ENCODE measurements at regions not wholly inside any gene's neighbourhood (a gene's known extent, or its start where the extent isn't known, plus 50 kb on each side); places are given as distances from the start of the nearest gene placed in this dataset.

DNA sequence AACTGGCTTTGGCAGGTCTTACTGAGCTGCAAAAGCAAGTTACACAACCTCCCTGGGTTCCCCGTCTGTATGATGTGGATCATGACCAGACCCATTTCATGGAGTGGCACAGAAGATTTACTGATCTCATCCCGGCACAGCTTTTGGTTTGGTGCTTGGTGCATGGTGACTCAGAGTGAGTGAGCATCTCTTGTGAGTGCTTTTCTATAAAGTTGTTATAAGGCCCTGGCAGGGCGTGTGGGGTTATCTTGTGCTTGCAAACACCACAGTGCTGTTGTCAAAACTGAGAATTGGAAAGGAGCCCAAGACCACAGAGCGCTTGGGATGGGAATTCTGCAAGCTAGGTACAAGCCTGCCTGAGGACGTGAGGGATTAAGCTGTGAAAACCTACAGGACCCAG lies 425.2 kb downstream of the GADD45G start:
- Histone ChIP-seq H3K4me1 (no peaks in the 10 kb centered on the region), H3K4me3 (ENCODE audit: low read depth, low read length) (no peak overlapping the region), H3K27me3 (no peaks in the 10 kb centered on the region), H3K9me3 (no peaks in the 10 kb centered on the region), H3K36me3 (no peaks in the 10 kb centered on the region)
- DNase-seq: no peak
- TF ChIP-seq, protein P1, sequence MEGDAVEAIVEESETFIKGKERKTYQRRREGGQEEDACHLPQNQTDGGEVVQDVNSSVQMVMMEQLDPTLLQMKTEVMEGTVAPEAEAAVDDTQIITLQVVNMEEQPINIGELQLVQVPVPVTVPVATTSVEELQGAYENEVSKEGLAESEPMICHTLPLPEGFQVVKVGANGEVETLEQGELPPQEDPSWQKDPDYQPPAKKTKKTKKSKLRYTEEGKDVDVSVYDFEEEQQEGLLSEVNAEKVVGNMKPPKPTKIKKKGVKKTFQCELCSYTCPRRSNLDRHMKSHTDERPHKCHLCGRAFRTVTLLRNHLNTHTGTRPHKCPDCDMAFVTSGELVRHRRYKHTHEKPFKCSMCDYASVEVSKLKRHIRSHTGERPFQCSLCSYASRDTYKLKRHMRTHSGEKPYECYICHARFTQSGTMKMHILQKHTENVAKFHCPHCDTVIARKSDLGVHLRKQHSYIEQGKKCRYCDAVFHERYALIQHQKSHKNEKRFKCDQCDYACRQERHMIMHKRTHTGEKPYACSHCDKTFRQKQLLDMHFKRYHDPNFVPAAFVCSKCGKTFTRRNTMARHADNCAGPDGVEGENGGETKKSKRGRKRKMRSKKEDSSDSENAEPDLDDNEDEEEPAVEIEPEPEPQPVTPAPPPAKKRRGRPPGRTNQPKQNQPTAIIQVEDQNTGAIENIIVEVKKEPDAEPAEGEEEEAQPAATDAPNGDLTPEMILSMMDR (IDR thresholded peaks at IDR 0.05; ENCODE audit: low read depth, low read length): no peak

DNA sequence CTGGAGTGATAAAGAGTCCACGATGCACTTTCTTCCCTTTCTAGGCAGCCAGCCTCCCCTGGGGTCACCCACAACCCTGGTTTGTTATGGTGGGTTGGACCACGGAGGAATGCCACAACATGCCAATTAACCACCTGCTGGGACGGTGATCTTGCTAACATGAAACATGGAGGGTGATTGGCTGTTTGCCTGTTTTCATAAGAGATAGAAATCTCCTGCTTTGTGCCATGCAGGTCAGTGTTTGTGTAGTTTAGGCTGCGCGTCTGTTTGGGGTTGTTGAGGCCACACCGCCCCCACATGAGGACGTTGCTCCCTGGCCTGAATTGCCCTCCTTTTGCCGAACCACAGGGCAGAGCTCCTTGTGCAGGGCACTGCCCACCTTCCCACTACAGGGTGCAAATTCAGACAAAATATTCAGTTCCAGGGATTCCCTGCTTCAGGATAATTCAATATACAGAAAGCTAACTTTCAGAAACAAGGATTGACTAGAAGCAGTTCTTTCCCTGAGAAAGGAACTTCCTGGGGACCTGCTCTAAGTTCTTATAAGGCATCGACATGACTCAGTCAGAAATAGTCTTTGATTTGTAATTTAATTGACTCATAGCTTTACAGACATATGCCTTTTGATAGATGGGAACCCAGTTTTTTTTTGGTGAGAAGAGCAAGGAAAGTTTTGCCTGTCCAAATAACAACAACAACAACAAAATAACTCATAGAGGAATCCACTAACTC lies 427.6 kb downstream of the GADD45G start:
- DNase-seq: no peak
- TF ChIP-seq, protein P1 (IDR thresholded peaks at IDR 0.05; ENCODE audit: low read depth, low read length): no peak
- no peaks in the 10 kb centered on the region for H3K9me3 ChIP-seq
- H3K36me3 ChIP-seq: no peaks in the 10 kb centered on the region
- H3K4me3 ChIP-seq (ENCODE audit: low read depth, low read length): no peak overlapping the region
- H3K27me3 ChIP-seq: no peaks in the 10 kb centered on the region
- H3K4me1 ChIP-seq: no peaks in the 10 kb centered on the region

DNA sequence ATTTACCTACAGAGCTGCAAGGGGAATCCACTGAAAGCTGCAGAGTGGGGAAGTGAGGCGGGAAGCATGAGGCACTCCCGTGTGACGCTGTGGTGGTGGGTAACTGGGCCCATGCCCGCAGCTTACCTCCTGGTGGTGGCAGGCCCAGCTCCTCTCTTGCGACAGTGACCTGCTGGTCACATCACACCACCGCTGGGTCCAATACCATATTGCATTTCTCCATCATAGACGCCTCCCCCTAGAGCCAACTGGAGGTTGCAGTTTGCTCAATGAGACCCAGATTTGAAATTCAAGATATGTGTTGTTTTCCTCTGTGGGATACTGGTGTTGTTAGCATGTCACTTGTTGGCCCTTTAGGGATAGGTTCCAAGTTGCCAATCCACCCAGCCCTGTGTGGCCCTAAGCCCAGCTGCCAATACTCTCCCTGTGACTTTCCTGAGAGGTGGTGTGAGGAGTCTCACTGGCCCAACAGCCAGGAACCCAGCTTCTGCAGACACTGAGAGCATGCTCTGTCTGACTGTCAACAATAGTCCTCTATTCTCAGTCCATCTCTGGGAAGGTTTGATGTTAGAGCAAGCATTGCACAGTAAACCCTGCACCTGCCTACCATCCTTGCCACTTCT lies 428.3 kb downstream of the GADD45G start:
- no peaks in the 10 kb centered on the region for H3K4me1 ChIP-seq
- no peak overlapping the region for H3K4me3 ChIP-seq (ENCODE audit: low read depth, low read length)
- no peak for DNase-seq
- no peaks in the 10 kb centered on the region for H3K36me3 ChIP-seq
- no peaks in the 10 kb centered on the region for H3K9me3 ChIP-seq
- H3K27me3 ChIP-seq: no peaks in the 10 kb centered on the region
- TF ChIP-seq, protein P1 (IDR thresholded peaks at IDR 0.05; ENCODE audit: low read depth, low read length): no peak

DNA sequence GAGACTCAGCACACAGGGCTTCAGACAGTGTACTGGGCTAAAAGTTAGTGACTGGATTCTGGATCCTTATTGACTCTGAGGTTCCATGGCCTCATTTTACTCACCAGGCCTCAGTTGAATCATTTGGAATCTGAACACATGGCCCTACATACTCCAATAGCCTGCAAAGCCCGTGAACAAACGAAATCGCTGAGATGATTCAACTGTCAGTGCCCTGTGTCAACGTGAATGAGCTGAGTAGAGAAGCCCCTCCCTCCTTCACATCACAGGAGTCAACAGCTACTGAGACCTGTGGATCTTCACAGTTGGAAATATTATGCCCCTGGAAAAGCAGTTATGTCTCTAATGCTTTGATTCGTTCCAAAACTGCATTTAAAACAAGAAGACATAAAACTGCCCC lies 429.3 kb downstream of the GADD45G start:
- Histone ChIP-seq H3K9me3 (no peaks in the 10 kb centered on the region), H3K4me3 (ENCODE audit: low read depth, low read length) (no peak overlapping the region), H3K27me3 (no peaks in the 10 kb centered on the region), H3K36me3 (no peaks in the 10 kb centered on the region), H3K4me1 (no peaks in the 10 kb centered on the region)
- no peak for DNase-seq
- TF ChIP-seq, protein P1 (IDR thresholded peaks at IDR 0.05; ENCODE audit: low read depth, low read length): no peak

DNA sequence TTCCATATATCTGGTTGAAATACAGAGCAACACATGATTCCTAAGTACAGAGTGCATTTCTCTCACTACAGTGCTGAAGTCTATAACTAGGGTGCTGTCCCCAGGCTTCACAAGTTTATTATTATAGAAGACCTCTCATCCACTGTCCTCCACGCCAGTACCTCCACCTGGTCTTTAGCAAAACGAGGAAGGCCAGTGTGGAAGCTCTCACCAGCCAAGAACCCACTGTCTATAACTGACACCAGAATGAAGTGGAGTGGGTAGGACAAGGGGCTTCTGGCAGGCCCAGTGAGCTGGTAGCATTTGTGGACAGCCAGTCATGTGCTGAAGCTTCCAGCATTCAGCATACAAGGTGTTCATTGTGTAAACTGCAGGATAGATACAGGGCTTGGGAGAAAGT lies 430.7 kb downstream of the GADD45G start:
- Histone ChIP-seq H3K27me3 (no peaks in the 10 kb centered on the region), H3K4me3 (ENCODE audit: low read depth, low read length) (no peak overlapping the region), H3K36me3 (no peaks in the 10 kb centered on the region), H3K9me3 (no peaks in the 10 kb centered on the region), H3K4me1 (no peaks in the 10 kb centered on the region)
- DNase-seq: no peak
- TF ChIP-seq, protein P1 (IDR thresholded peaks at IDR 0.05; ENCODE audit: low read depth, low read length): no peak

DNA sequence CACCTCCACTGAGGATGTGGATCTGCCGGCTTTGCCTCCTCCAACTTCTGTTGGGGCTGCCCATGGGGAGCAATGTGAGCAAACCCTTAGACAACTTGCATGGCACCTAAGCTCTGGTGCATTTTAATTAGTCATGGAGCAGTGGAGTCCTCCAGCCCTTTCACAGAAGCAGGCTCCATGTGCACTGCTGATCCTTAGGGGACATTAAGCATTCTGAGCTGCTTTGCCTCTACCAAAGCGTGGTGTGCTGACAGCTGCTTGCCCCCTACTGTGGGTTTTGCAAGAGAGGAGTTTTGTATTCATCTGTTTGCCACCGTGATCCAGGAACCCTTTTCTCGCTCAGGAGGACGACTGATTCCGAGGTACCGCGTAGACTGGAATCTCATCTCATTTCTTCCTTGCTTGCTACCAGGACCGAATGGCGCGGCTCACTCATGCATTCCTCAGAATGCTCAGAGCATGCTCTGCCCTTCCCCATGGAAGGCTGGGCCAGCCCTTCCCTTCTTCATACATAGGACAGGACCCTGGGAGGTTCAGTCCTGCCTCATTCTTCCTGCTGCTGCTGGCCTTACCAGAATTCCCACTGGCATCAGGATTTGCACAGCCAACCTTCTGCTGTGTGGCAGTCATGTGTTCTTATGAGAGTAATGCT lies 432.5 kb downstream of the GADD45G start:
- Histone ChIP-seq H3K27me3 (no peaks in the 10 kb centered on the region), H3K4me3 (ENCODE audit: low read depth, low read length) (no peak overlapping the region), H3K9me3 (no peaks in the 10 kb centered on the region), H3K4me1 (no peaks in the 10 kb centered on the region), H3K36me3 (no peaks in the 10 kb centered on the region)
- TF ChIP-seq, protein P1 (IDR thresholded peaks at IDR 0.05; ENCODE audit: low read depth, low read length): no peak
- no peak for DNase-seq
